ENCODE measurements at regions not wholly inside any gene's neighbourhood (a gene's known extent, or its start where the extent isn't known, plus 50 kb on each side); places are given as distances from the start of the nearest gene placed in this dataset.

DNA sequence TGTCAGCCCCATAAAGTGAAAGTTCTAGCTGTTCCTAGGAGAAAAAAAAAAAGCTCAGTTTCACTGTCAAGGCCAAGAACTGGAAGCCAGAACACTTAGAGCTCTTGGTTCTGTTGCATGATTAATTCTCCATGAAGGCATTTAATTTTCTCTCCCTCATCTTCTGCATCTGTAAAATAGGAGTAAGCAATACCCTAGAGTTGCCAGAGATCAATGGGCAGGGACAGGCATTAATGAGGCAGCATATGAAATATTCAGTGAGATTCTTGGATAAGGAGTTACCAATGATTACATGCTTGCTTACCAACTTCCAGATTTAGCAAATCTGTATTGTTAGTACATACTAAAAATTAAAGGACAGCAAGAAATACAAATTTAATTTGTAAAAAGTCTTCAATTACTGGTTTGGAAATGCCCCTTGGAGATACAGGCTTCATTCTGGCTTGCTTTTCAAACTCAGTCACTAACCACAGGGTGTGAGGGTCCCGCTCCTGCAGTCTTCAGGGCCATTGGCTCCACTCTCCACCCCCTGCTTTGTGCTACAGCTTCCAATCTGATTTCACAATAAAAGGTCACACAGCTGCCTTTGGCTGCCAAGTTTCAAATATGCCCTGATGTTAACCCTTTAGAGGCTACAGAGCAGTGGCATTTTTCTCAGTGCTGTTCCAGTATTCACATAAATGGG, 624.6 kb downstream of the BNC2 start:
- no peak for DNase-seq

- no peak for DNase-seq
Measured at GRCh38 chr9:16246785-16247184, 623.7 kb downstream of the BNC2 start.

DNA sequence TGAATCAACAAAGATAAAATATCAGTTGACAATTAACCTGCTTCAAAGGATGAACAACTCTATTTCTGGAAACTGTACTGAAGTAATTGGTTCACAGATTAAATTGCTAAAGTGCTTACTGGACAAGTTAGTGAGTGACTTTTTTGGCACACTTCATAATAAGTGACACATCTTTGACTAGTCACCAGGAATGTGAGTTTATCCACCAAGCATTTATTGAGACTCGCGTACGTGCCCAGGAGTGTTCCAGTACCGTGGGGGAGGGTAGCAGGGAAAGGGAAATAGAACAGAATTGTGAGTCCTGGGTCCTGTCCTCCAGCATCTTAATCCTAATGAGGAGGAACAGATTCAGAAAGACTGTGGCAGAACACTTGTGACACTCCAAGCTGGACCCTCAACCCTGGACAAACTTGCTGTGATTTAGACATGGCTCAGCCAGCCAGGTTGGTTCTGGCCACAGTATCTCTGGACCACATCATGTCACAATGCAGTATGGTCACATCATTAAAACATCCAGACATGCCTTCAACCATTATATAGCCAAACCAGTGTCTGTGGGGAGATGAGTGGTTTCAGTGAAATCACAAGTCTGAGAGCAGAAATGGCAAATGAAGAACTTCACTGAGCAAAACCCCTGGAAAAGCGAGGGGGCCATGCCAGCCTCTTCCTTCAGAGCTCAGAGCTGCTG, 623.1 kb downstream of the BNC2 start:
- DNase-seq = no peak

- DNase-seq = no peak
Measured at GRCh38 chr9:16248822-16249221, 621.6 kb downstream of the BNC2 start.

- no peak for DNase-seq
Measured at GRCh38 chr9:16252616-16253015, 617.9 kb downstream of the BNC2 start.

DNA sequence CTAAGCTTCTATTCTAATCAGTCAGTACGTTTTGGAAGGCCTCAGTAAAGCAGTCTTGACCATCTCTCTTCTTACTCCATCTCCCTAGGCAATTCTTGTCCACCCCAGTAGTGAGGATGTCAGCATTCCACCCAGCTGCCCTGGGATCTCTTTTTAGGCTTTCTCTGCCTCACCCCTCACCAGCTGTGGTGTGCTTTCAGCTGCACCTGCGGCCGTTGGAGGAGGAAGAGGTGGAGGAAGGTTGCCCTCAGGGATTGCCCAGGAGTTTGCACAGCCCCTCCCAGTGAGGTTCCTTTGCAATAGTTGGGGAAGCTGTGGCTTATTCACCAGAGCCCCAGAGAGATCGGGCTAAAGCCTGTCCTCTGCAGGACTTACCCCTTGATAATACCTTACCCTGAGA, 615.8 kb downstream of the BNC2 start:
- DNase-seq = no peak

GRCh38 chr9:16255217-16255616, 615.3 kb downstream of the BNC2 start:
- no peak for DNase-seq

GRCh38 chr9:16257604-16258003, 612.9 kb downstream of the BNC2 start:
- DNase-seq = no peak

GRCh38 chr9:16258191-16258590, 612.3 kb downstream of the BNC2 start:
- DNase-seq = no peak

DNA sequence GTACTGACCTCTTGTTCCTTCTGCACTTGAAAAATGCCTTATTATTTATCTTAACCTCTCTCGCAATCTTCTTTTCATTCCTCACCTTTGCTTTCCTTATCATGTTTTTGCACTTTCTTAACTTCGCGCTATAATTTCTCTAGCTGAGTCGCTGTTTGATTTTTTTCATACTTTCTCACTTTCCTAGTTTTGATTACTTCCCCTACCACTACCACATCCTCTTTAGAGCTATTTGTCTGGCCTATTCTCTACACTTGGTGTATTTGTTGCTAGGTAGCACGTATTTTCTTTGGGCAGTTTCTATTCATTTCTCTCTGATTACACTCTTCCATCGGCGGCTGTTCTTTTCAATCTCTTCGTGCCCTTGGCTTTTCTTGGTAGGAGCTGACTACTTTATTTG, 611.8 kb downstream of the BNC2 start:
- no peak for DNase-seq

- DNase-seq = no peak
Measured at GRCh38 chr9:16262477-16263261, 607.8 kb downstream of the BNC2 start.

GRCh38 chr9:16265688-16266087, 604.8 kb downstream of the BNC2 start:
- DNase-seq = no peak

DNA sequence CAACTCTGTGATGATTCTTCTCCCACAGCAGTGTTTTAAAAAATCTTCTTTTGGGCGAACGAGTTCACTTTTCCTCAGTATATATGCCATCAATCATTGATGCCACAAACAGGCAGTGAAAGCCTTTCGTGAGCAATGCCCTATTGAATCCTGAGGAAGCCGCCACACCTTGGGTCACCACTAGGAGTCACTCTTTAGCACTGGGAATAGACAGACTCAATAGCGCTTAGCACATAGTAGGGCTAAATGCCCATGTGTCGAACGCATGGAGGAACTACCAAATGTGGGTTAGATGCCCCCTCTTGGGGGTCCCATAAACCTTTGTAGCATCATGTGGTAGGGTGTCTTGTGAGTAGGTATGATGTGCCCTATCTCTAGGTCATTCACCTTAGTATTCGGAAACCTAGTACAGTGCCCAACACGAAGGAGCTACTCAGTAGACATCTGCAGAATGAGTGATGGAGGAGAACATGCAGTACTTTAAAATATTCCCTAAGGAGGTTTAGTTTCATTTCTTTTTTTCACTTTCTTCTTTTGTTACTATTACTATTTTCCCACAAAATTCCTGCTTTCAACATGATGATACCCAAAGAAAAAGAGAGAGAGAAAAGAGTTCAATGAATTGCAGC, 603.7 kb downstream of the BNC2 start:
- DNase-seq = no peak

DNA sequence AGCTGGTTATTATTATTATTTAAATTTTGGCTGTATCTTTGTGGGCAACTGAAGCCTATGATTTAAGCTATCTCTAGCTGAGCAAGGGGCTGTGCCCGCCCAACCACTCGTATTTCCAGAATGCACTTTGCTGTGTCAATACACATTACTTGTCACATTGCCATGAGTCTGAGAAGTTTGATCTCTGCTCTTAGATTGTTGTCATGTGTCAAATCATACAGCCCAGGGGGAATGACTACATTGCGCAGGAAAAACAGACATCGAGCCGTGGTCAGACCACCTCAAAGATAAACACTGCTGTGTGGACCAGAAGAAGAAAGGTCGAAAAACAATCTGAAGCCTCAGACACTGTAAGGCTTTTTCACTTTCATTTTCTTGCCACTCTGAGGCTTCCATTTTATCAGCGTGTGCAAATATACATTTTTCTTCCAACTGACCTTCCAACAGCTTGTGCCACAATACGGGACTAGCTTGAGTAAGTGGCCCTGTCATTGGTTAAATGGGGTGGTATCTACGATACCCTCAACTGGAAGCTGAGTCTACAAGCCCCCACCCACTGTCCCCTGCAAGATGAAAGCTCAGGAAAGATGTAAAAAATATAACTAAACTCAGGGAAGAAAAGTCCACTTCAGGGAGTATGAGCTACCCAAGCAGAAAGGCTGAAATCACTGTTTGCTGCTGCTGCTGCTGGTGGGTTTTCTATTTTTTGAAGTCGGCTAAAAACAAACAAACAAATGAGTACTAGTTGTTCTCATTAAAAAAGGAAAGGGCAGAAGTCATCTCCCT, 603.0 kb downstream of the BNC2 start:
- DNase-seq = no peak

DNA sequence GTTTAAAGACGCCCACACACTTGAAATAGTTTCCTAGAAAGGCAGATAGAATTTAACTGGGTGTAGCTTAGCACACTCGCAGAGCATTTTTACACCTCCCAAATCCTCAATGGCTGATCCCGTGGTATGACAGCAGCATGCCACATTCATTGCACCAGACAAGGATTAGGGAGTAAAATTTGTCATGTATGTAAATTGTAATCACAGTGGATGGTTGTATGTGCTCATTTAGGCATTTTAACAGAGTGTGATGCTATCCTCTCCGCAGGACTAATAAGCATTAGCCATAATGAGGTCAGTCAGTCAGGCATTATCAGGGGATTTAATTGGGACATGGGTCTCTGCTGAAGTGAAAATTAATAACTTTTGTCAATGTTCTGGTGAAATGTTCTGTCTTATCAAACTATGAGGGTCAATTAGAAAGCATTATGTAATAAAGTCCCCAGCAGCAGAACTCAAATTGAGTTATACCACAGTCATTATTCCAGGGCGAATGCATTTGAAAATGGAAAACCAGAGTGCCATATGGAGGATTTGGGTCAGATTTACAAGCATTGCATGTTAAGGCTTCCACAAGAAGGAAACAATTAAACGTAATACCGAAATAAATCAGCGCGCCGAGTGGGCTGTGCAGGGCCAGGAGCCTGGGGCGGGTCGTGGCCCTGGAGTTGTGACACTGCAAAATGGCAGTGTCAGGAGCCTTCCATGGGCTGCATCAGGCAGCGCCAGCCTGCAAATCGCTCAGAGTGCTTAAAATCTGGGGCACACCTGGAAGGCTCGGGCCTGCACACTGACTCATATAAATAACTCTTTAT, 602.2 kb downstream of the BNC2 start:
- no peak for DNase-seq

DNA sequence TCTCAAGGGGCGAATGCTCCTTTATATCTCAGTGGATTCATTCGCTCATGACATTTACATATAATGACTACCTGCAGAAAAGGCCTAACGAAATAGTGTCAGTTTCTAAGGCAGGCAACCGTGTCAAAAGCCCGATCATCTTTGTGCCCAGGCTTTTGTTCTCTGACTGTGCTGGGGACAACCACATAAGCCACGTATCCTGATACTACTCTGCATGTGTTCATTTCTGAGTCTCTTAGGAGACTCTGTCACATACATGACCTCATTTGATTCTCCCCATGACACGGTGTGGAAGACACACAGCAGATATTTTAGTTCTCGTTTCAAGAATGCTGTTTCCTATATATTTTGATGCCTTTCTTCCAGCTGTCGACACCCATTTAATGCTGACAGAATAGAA, 598.5 kb downstream of the BNC2 start:
- no peak for DNase-seq

DNA sequence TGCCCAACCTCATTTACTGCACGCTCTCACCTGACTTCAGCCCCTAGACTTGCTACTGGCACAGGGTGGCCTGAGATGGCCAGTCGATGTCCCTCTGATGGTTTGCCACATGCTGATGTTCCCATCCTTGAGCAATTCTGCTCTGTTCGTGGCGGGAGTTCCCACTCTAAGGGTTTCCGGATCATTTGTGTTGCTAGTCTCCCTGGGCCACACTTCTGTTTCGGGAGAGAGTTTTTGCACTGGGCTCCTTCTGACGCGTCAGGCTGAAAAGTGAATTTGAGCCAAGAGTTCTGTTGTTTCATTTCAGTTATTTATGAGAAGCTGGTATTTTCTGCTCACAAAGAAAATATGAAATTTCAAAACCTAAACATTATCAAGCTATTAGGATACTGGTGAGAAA, 597.7 kb downstream of the BNC2 start:
- no peak for DNase-seq

GRCh38 chr9:16275795-16276624, 594.5 kb downstream of the BNC2 start:
- no peak for DNase-seq

DNA sequence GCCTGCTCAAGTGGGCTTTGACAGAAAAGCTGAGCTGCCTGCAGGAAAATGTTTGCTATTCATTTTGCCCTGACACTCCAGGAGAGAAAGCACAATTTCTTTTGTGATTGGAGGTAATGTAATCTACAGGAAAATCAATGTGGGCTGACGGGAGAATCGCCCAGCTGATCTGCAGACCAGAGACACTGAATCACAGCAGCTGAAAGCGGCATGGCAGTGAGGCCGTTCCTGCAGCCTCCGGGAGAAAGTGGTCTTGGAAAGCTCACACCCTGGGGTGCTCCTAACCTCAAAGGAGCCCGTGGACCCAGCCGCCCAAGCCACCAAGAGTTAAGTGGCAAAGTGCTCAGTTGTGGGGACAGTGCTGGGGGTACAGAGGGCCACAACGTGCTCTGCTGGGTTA, 593.6 kb downstream of the BNC2 start:
- DNase-seq = no peak

GRCh38 chr9:16277471-16277960, 593.0 kb downstream of the BNC2 start:
- no peak for DNase-seq
